ENCODE measurements at regions not wholly inside any gene's neighbourhood (a gene's known extent, or its start where the extent isn't known, plus 50 kb on each side); places are given as distances from the start of the nearest gene placed in this dataset.

GRCh38 chr16:26648851-26649250 is 417.9 kb upstream of the C16orf82 start:
- TF ChIP-seq CTCF (IDR thresholded peaks at IDR 0.05; ENCODE audit: low read depth, low read length) = no peak
- DNase-seq (ENCODE audit: low read depth in 2 of 2) = no peak
- no peak overlapping the region for H3K4me3 ChIP-seq (replicated peaks in 1 of 2; ENCODE audit: low read depth in 2 of 2, low read length in 2 of 2)

GRCh38 chr16:26649381-26650045 is 417.2 kb upstream of the C16orf82 start:
- TF ChIP-seq CTCF (IDR thresholded peaks at IDR 0.05; ENCODE audit: low read depth, low read length) = no peak
- H3K4me3 ChIP-seq (replicated peaks in 1 of 2; ENCODE audit: low read depth in 2 of 2, low read length in 2 of 2) = no peak overlapping the region
- no peak for DNase-seq (ENCODE audit: low read depth in 2 of 2)

GRCh38 chr16:26651464-26651863 is 415.3 kb upstream of the C16orf82 start:
- TF ChIP-seq CTCF (IDR thresholded peaks at IDR 0.05; ENCODE audit: low read depth, low read length) = no peak
- DNase-seq (ENCODE audit: low read depth in 2 of 2) = no peak
- H3K4me3 ChIP-seq (replicated peaks in 1 of 2; ENCODE audit: low read depth in 2 of 2, low read length in 2 of 2) = no peak overlapping the region

- no peak for TF ChIP-seq CTCF (IDR thresholded peaks at IDR 0.05; ENCODE audit: low read depth, low read length)
- no peak overlapping the region for H3K4me3 ChIP-seq (replicated peaks in 1 of 2; ENCODE audit: low read depth in 2 of 2, low read length in 2 of 2)
- DNase-seq (ENCODE audit: low read depth in 2 of 2) = no peak
Observed at GRCh38 chr16:26651884-26652283, 414.8 kb upstream of the C16orf82 start.

GRCh38 chr16:26658486-26658885 is 408.2 kb upstream of the C16orf82 start:
- TF ChIP-seq CTCF (IDR thresholded peaks at IDR 0.05; ENCODE audit: low read depth, low read length) = no peak
- DNase-seq (ENCODE audit: low read depth in 2 of 2) = no peak
- no peak overlapping the region for H3K4me3 ChIP-seq (replicated peaks in 1 of 2; ENCODE audit: low read depth in 2 of 2, low read length in 2 of 2)

GRCh38 chr16:26658915-26659314 is 407.8 kb upstream of the C16orf82 start:
- H3K4me3 ChIP-seq (replicated peaks in 1 of 2; ENCODE audit: low read depth in 2 of 2, low read length in 2 of 2) = no peak overlapping the region
- no peak for TF ChIP-seq CTCF (IDR thresholded peaks at IDR 0.05; ENCODE audit: low read depth, low read length)
- no peak for DNase-seq (ENCODE audit: low read depth in 2 of 2)

GRCh38 chr16:26664086-26664485 is 402.6 kb upstream of the C16orf82 start:
- no peak for TF ChIP-seq CTCF (IDR thresholded peaks at IDR 0.05; ENCODE audit: low read depth, low read length)
- DNase-seq (ENCODE audit: low read depth in 2 of 2) = no peak
- no peak overlapping the region for H3K4me3 ChIP-seq (replicated peaks in 1 of 2; ENCODE audit: low read depth in 2 of 2, low read length in 2 of 2)

Data from cardiac fibroblast (primary cell).